WTC11 (cell line): ENCODE measurements at regions not wholly inside any gene's neighbourhood (a gene's known extent, or its start where the extent isn't known, plus 50 kb on each side); places are given as distances from the start of the nearest gene placed in this dataset.

Experiments used
- ATAC-seq: fragments of 200-7000 bp; cut with Tn5 transposase; 2 replicates; pipeline ENCODE4 v1.10.0; 2021; ENCODE audit warnings: mild to moderate bottlenecking, moderate library complexity
- CTCF ChIA-PET: fragments of 300-600 bp; sonication (Branson Sonifier 250); formaldehyde crosslinking; loops from one replicate; lab custom pipeline; 2021; ENCODE audit warnings: antibody characterized with exemption; lab: Charles Lee
- POLR2A ChIA-PET: fragments of 350-600 bp; sonication (Branson Sonifier 250); formaldehyde crosslinking; loops from one replicate; lab custom pipeline; 2021; ENCODE audit warnings: antibody characterized with exemption; lab: Charles Lee
- DNase-seq: peaks from one replicate; pipeline ENCODE4 v3.0.0; 2021; ENCODE audit warnings: low spot score
- H3K27ac Mint-ChIP-seq: 2 replicates; pipeline ENCODE4 v1.8.0; 2021; ENCODE audit warnings: mixed read lengths
- H3K27me3 Mint-ChIP-seq: 2 replicates; pipeline ENCODE4 v1.8.0; 2021; ENCODE audit warnings: low read depth, mild to moderate bottlenecking, moderate library complexity, mixed read lengths
- H3K36me3 Mint-ChIP-seq: 2 replicates; pipeline ENCODE4 v1.8.0; 2021; ENCODE audit warnings: mixed read lengths
- H3K4me1 Mint-ChIP-seq: 2 replicates; pipeline ENCODE4 v1.8.0; 2022; ENCODE audit warnings: mixed read lengths
- H3K4me3 Mint-ChIP-seq: 2 replicates; pipeline ENCODE4 v1.8.0; 2021; ENCODE audit warnings: mild to moderate bottlenecking, moderate library complexity, mixed read lengths
- H3K9me3 Mint-ChIP-seq: 2 replicates; pipeline ENCODE4 v1.8.0; 2021; ENCODE audit warnings: mixed read lengths
- AR ChIP-seq: fragments of 250-450 bp; sonication (Bioruptor Pico); IDR thresholded peaks from 2 replicates; pipeline ENCODE4 v1.9.0; 2021; ENCODE audit warnings: mild to moderate bottlenecking
- CTCF ChIP-seq: fragments of 200-600 bp; IDR thresholded peaks from 2 replicates; pipeline ENCODE4 v1.8.0; 2022; ENCODE audit warnings: antibody characterized with exemption
- E2F5 ChIP-seq: sonication (generic); formaldehyde crosslinking; IDR thresholded peaks from 2 replicates; pipeline ENCODE4 v1.8.1; 2022; ENCODE audit warnings: mild to moderate bottlenecking, moderate library complexity, missing genetic modification reagents
- FOXP1 ChIP-seq: sonication (generic); formaldehyde crosslinking; IDR thresholded peaks from 2 replicates; pipeline ENCODE4 v1.8.0; 2022; ENCODE audit warnings: missing genetic modification reagents, mild to moderate bottlenecking, moderate library complexity, borderline replicate concordance
- HMGXB4 ChIP-seq: sonication (generic); formaldehyde crosslinking; IDR thresholded peaks from 2 replicates; pipeline ENCODE4 v1.8.1; 2023; ENCODE audit warnings: mild to moderate bottlenecking, moderate library complexity, missing genetic modification reagents
- NR1H2 ChIP-seq: sonication (generic); formaldehyde crosslinking; IDR thresholded peaks from 2 replicates; pipeline ENCODE4 v1.9.0; 2021; ENCODE audit warnings: mild to moderate bottlenecking, moderate library complexity, missing genetic modification reagents
- NR3C1 ChIP-seq: sonication (generic); formaldehyde crosslinking; conservative IDR thresholded peaks from 2 replicates; pipeline ENCODE4 v1.8.1; 2023; ENCODE audit warnings: low read depth, mild to moderate bottlenecking, missing genetic modification reagents
- PRDM15 ChIP-seq: sonication (generic); formaldehyde crosslinking; IDR thresholded peaks from 2 replicates; pipeline ENCODE4 v1.8.0; 2022; ENCODE audit warnings: missing genetic modification reagents
- TEAD4 ChIP-seq: sonication (generic); formaldehyde crosslinking; IDR thresholded peaks from 2 replicates; pipeline ENCODE4 v1.8.0; 2022; ENCODE audit warnings: mild to moderate bottlenecking, missing genetic modification reagents
- ZMAT4 ChIP-seq: fragments of 250-450 bp; sonication (Bioruptor Pico); IDR thresholded peaks from 2 replicates; pipeline ENCODE4 v1.9.0; 2021; ENCODE audit warnings: mild to moderate bottlenecking
- ZNF232 ChIP-seq: sonication (generic); formaldehyde crosslinking; IDR thresholded peaks from 2 replicates; pipeline ENCODE4 v1.8.0; 2022; ENCODE audit warnings: mild to moderate bottlenecking, missing genetic modification reagents
- ZNF281 ChIP-seq: sonication (generic); formaldehyde crosslinking; IDR thresholded peaks from 2 replicates; pipeline ENCODE4 v1.8.0; 2023; ENCODE audit warnings: mild to moderate bottlenecking, missing genetic modification reagents
- ZNF317 ChIP-seq: sonication (generic); formaldehyde crosslinking; IDR thresholded peaks from 2 replicates; pipeline ENCODE4 v1.8.1; 2023; ENCODE audit warnings: low read depth, mild to moderate bottlenecking, moderate library complexity, missing genetic modification reagents, borderline replicate concordance

- CTCF ChIA-PET = interaction anchor here (0.5 to 1.1 kb wide), 2 partner anchors 8 to 712 kb away, joined by 3 read pairs; no protein-coding TSS in a partner anchor
- Mint-ChIP-seq H3K4me3 (no peak overlapping the region), H3K36me3 (no peaks in the 10 kb centered on the region), H3K4me1 (peaks cover 17% of the 10 kb centered on the region), H3K9me3 (no peaks in the 10 kb centered on the region), H3K27me3 (no peaks in the 10 kb centered on the region), H3K27ac (no peak overlapping the region)
- TF ChIP-seq NR3C1 (no peak), E2F5 (CRISPR knock-in tag) (no peak), CTCF (no peak), NR1H2 (CRISPR knock-in tag) (no peak), AR (no peak), TEAD4 (CRISPR knock-in tag) (no peak), ZNF281 (CRISPR knock-in tag) (no peak), HMGXB4 (no peak), ZNF317 (CRISPR knock-in tag) (no peak), PRDM15 (no peak)
- POLR2A ChIA-PET = no interaction called here
- ATAC-seq = no peak
- DNase-seq = no peak
Measured at GRCh38 chr4:120158046-120158445, 91.4 kb upstream of the MAD2L1 start.

- ChIA-PET CTCF (no interaction called here), POLR2A (no interaction called here)
- Mint-ChIP-seq H3K4me1 (peaks cover 17% of the 10 kb centered on the region), H3K9me3 (no peaks in the 10 kb centered on the region), H3K27me3 (no peaks in the 10 kb centered on the region), H3K36me3 (no peaks in the 10 kb centered on the region), H3K4me3 (no peak overlapping the region), H3K27ac (no peak overlapping the region)
- TF ChIP-seq FOXP1 (no peak), ZNF232 (CRISPR knock-in tag) (no peak), ZNF281 (CRISPR knock-in tag) (no peak), ZMAT4 (CRISPR knock-in tag) (no peak), CTCF (peak; percentile 22; the same call in 1 of the 2 replicates)
- DNase-seq = no peak
- ATAC-seq = peak; percentile 60
Measured at GRCh38 chr4:120156120-120156718, 89.6 kb upstream of the MAD2L1 start.
